Vagina (tissue), 2 donors: ENCODE measurements at regions not wholly inside any gene's neighbourhood (a gene's known extent, or its start where the extent isn't known, plus 50 kb on each side); places are given as distances from the start of the nearest gene placed in this dataset.

Source experiments
- DNase-seq, 2 donors: peaks; one replicate each; pipeline ENCODE4 v3.0.0-alpha.2; 2017; ENCODE audit errors: extremely low spot score in 2 of 2
- H3K27ac ChIP-seq: fragments of 200-600 bp; sonication (generic); one replicate; pipeline ENCODE4 v1.5.1; 2019
- H3K27me3 ChIP-seq: fragments of 200-600 bp; sonication (generic); one replicate; pipeline ENCODE4 v1.5.1; 2019
- H3K36me3 ChIP-seq, 2 donors: fragments of 200-600 bp; sonication (generic); one replicate each; pipeline ENCODE4 v1.5.1; 2017 to 2019
- H3K4me1 ChIP-seq: fragments of 200-600 bp; sonication (generic); one replicate; pipeline ENCODE4 v1.5.1; 2019
- H3K4me3 ChIP-seq, 2 donors: fragments of 200-600 bp; sonication (generic); 1 replicate in 1 of 2; 2 replicates in 1 of 2; pipeline ENCODE4 v1.5.1; 2016 to 2019
- H3K9me3 ChIP-seq: fragments of 200-600 bp; sonication (generic); one replicate; pipeline ENCODE4 v1.5.1; 2019
- POLR2A ChIP-seq, 2 donors: fragments of 450-650 bp; IDR thresholded peaks; one replicate each; pipeline ENCODE4 v1.6.1; 2017; ENCODE audit warnings: antibody characterized with exemption in 2 of 2, mild to moderate bottlenecking in 2 of 2, moderate library complexity in 2 of 2
- POLR2AphosphoS5 ChIP-seq, 2 donors: sonication (generic); formaldehyde crosslinking; IDR thresholded peaks; one replicate each; pipeline ENCODE4 v1.9.0; 2017; ENCODE audit warnings: antibody characterized with exemption in 2 of 2, mild to moderate bottlenecking in 2 of 2, low read depth in 1 of 2; ENCODE audit not compliant: insufficient read depth in 1 of 2
- intact Hi-C: fragments of 100-400 bp; cut with DNase I; formaldehyde crosslinking; loops from one replicate; pipeline ENCODE4 v1.15.1; 2023
- TF ChIP-seq, protein P1 (sequence below), 3 experiments: fragments of 450-650 bp in 2 of 3; fragments of 200-600 bp in 1 of 3; sonication (generic) in 1 of 3; IDR thresholded peaks; one replicate each; pipeline ENCODE4 v1.5.1; 2017 to 2019; ENCODE audit warnings: antibody characterized with exemption in 3 of 3, mild to moderate bottlenecking in 2 of 3, moderate library complexity in 2 of 3

DNA sequence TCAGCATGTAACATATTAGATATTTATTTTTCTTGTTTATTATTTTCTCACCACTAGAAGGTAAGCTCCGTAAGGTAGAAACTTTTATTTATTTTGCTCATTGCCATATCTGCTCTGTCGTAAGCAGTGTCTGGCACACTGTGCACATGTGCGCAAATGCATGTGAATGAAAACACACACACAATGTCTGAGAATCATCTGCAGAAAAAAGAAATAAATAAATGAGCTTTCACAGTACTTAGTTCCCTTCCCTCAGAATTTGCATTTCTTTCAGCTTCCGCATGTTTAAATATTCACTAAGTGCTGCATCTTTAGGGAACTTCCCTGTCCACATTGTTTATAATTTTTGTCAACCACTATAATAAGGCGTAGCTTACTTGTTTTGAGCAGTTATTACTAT lies 963.0 kb upstream of the PABPC4L start:
- Histone ChIP-seq H3K4me3 (no peak overlapping the region), H3K27ac (no peak overlapping the region), H3K4me1 (no peaks in the 10 kb centered on the region), H3K27me3 (no peaks in the 10 kb centered on the region), H3K9me3 (no peaks in the 10 kb centered on the region), H3K36me3 (no peaks in the 10 kb centered on the region)
- DNase-seq = no peak
- intact Hi-C loops = no loop called here
- TF ChIP-seq POLR2AphosphoS5 (IDR thresholded peaks at IDR 0.05; ENCODE audit: insufficient read depth in 1 of 2, low read depth in 1 of 2) (no peak), POLR2A (IDR thresholded peaks at IDR 0.05) (no peak)
- TF ChIP-seq, protein P1, sequence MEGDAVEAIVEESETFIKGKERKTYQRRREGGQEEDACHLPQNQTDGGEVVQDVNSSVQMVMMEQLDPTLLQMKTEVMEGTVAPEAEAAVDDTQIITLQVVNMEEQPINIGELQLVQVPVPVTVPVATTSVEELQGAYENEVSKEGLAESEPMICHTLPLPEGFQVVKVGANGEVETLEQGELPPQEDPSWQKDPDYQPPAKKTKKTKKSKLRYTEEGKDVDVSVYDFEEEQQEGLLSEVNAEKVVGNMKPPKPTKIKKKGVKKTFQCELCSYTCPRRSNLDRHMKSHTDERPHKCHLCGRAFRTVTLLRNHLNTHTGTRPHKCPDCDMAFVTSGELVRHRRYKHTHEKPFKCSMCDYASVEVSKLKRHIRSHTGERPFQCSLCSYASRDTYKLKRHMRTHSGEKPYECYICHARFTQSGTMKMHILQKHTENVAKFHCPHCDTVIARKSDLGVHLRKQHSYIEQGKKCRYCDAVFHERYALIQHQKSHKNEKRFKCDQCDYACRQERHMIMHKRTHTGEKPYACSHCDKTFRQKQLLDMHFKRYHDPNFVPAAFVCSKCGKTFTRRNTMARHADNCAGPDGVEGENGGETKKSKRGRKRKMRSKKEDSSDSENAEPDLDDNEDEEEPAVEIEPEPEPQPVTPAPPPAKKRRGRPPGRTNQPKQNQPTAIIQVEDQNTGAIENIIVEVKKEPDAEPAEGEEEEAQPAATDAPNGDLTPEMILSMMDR (IDR thresholded peaks at IDR 0.05) = no peak

DNA sequence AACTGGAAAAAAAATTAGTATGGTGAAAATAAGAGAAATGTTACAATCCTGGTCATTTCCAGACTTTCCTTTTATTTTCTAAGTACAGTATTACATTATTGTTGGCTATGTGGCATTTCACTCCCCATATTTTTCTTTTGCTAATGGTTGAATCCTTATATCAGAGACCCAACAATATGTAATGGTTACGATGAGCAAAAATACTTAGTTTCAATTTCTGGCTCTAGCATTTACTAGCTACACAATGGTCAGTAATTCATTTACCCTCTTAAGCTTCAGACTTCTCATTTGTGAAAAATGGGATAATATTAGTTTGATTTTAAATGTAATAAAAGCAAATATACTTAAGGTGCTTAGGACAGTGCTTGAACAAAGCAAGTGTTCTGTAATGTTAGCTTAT lies 942.9 kb upstream of the PABPC4L start:
- no peak for DNase-seq
- intact Hi-C loops = no loop called here
- H3K36me3 ChIP-seq = no peaks in the 10 kb centered on the region
- no peaks in the 10 kb centered on the region for H3K4me1 ChIP-seq
- no peak for TF ChIP-seq POLR2AphosphoS5 (IDR thresholded peaks at IDR 0.05; ENCODE audit: insufficient read depth in 1 of 2, low read depth in 1 of 2)
- H3K9me3 ChIP-seq = no peaks in the 10 kb centered on the region
- no peak overlapping the region for H3K4me3 ChIP-seq
- no peak overlapping the region for H3K27ac ChIP-seq
- H3K27me3 ChIP-seq = no peaks in the 10 kb centered on the region

DNA sequence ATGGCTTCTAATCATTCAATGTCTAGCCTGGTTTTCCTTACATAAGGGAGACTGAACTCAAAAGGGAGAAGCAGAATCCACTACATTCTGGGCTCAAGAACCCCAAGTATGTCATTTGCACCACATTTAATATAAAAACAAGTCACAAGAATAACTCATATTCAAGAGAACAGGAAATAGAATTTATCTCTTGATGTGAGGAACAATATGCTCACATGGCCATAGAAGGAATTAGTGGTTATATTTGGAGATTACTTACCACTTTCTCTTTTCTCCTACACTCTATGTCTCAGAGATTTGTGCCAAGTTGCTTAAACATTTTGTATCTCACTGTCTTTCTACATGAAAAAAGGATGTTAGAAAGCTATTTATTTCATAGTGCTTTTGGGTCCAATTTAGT lies 922.6 kb upstream of the PABPC4L start:
- no peaks in the 10 kb centered on the region for H3K36me3 ChIP-seq
- H3K4me3 ChIP-seq = no peak overlapping the region
- no peaks in the 10 kb centered on the region for H3K4me1 ChIP-seq
- TF ChIP-seq POLR2A (IDR thresholded peaks at IDR 0.05) = no peak
- no peak for TF ChIP-seq POLR2AphosphoS5 (IDR thresholded peaks at IDR 0.05; ENCODE audit: insufficient read depth in 1 of 2, low read depth in 1 of 2)
- TF ChIP-seq, protein P1 (IDR thresholded peaks at IDR 0.05) = no peak
- no peak overlapping the region for H3K27ac ChIP-seq
- H3K9me3 ChIP-seq = no peaks in the 10 kb centered on the region
- no peaks in the 10 kb centered on the region for H3K27me3 ChIP-seq
- DNase-seq = no peak
- intact Hi-C loops = no loop called here

DNA sequence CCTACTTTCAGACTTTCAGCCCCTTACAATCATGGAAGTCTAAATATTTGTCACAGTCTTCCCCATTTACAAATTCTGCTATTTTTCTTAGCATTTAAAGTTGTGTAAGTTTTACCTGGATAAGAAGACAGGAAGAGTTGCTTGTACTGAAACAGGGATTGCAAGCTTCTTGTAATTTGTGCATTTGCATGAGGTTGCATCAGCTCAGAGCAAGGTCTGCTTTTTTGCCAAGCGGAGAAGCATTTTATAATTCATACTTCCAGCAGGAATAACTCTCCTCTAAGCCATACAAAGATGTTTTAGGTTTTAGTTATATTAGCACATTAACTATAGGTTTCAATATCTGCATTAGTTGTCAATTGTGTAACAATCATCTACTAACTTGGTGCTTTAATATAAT lies 922.0 kb upstream of the PABPC4L start:
- intact Hi-C loops = no loop called here
- no peaks in the 10 kb centered on the region for H3K27me3 ChIP-seq
- TF ChIP-seq, protein P1 (IDR thresholded peaks at IDR 0.05) = no peak
- no peak for TF ChIP-seq POLR2AphosphoS5 (IDR thresholded peaks at IDR 0.05; ENCODE audit: insufficient read depth in 1 of 2, low read depth in 1 of 2)
- TF ChIP-seq POLR2A (IDR thresholded peaks at IDR 0.05) = no peak
- no peak overlapping the region for H3K27ac ChIP-seq
- DNase-seq = no peak
- H3K4me3 ChIP-seq = no peak overlapping the region
- no peaks in the 10 kb centered on the region for H3K9me3 ChIP-seq
- no peaks in the 10 kb centered on the region for H3K36me3 ChIP-seq
- no peaks in the 10 kb centered on the region for H3K4me1 ChIP-seq

DNA sequence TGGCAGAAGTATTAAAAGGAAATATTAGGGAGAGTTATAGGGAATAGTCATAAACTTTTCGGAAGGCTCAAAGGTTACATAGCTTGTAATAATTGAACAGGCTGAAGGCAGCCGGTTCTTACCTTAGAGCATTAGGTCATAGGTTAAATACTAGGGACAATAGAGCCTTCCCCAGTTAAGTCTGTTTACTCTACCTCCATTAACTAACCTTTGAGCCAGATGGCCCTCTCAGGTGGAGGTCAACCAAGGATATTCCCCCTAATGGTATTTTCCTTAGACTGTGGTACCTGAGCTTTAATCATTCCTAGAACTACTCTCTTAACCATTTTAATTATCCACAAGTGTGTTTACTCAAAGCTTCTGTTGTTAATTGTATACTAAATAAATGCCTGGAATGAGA lies 920.9 kb upstream of the PABPC4L start:
- intact Hi-C loops = no loop called here
- TF ChIP-seq POLR2AphosphoS5 (IDR thresholded peaks at IDR 0.05; ENCODE audit: insufficient read depth in 1 of 2, low read depth in 1 of 2) (no peak), POLR2A (IDR thresholded peaks at IDR 0.05) (no peak)
- TF ChIP-seq, protein P1 (IDR thresholded peaks at IDR 0.05) = no peak
- Histone ChIP-seq H3K27me3 (no peaks in the 10 kb centered on the region), H3K27ac (no peak overlapping the region), H3K36me3 (no peaks in the 10 kb centered on the region), H3K4me3 (no peak overlapping the region), H3K9me3 (no peaks in the 10 kb centered on the region), H3K4me1 (no peaks in the 10 kb centered on the region)
- DNase-seq = no peak

DNA sequence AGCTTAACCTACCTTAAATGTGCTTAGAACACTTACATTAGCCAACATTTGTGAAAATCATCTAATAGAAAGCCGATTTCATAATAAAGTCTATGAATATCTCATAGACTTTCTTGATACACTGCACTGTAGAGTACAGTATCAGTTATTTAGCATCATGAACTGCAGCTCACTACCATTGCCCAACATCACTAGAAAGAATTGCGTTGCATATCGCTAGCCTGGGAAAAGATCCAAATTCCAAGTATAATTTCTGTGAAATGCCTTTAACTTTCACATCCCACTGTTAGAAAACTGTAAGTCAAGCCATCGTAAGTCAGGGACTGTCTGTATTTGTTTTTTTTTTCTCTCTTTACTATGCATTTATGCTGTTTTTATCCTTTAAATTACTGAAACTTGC lies 918.6 kb upstream of the PABPC4L start:
- DNase-seq = no peak
- Histone ChIP-seq H3K4me1 (no peaks in the 10 kb centered on the region), H3K27ac (no peak overlapping the region), H3K36me3 (no peaks in the 10 kb centered on the region), H3K9me3 (no peaks in the 10 kb centered on the region), H3K27me3 (no peaks in the 10 kb centered on the region), H3K4me3 (no peak overlapping the region)
- intact Hi-C loops = no loop called here
- TF ChIP-seq POLR2AphosphoS5 (IDR thresholded peaks at IDR 0.05; ENCODE audit: insufficient read depth in 1 of 2, low read depth in 1 of 2) (no peak), POLR2A (IDR thresholded peaks at IDR 0.05) (no peak)
- TF ChIP-seq, protein P1 (IDR thresholded peaks at IDR 0.05) = no peak
